HG03066 (cell line): ENCODE measurements at regions not wholly inside any gene's neighbourhood (a gene's known extent, or its start where the extent isn't known, plus 50 kb on each side); places are given as distances from the start of the nearest gene placed in this dataset.

ENCODE experiments used
- ATAC-seq: cut with Tn5 transposase; IDR thresholded peaks from one replicate; pipeline ENCODE4 v1.9.1; 2021; ENCODE audit warnings: low read depth; ENCODE audit not compliant: unreplicated experiment

- ATAC-seq: no peak
Observed at GRCh38 chr22:49592780-49593501, 234.7 kb downstream of the BRD1 start.

- no peak for ATAC-seq
Observed at GRCh38 chr22:49590851-49591445, 236.7 kb downstream of the BRD1 start.

- no peak for ATAC-seq
Observed at GRCh38 chr22:49590381-49590780, 237.3 kb downstream of the BRD1 start.

- ATAC-seq: no peak
Observed at GRCh38 chr22:49589811-49590210, 237.9 kb downstream of the BRD1 start.

- ATAC-seq: no peak
Observed at GRCh38 chr22:49589301-49589700, 238.4 kb downstream of the BRD1 start.

- ATAC-seq: no peak
Observed at GRCh38 chr22:49588739-49589138, 238.9 kb downstream of the BRD1 start.

GRCh38 chr22:49587987-49588386 lies 239.7 kb downstream of the BRD1 start:
- ATAC-seq: no peak

GRCh38 chr22:49587421-49587820 lies 240.3 kb downstream of the BRD1 start:
- ATAC-seq: no peak

- ATAC-seq: no peak
Observed at GRCh38 chr22:49586873-49587272, 240.8 kb downstream of the BRD1 start.

GRCh38 chr22:49586244-49586748 lies 241.4 kb downstream of the BRD1 start:
- ATAC-seq: no peak

GRCh38 chr22:49585461-49586243 lies 242.0 kb downstream of the BRD1 start:
- no peak for ATAC-seq

- no peak for ATAC-seq
Observed at GRCh38 chr22:49583886-49584505, 243.7 kb downstream of the BRD1 start.

GRCh38 chr22:49583341-49583740 lies 244.3 kb downstream of the BRD1 start:
- no peak for ATAC-seq

GRCh38 chr22:49582678-49583077 lies 245.0 kb downstream of the BRD1 start:
- no peak for ATAC-seq

GRCh38 chr22:49582181-49582580 lies 245.5 kb downstream of the BRD1 start:
- ATAC-seq: no peak

GRCh38 chr22:49580024-49580423 lies 247.6 kb downstream of the BRD1 start:
- no peak for ATAC-seq

- no peak for ATAC-seq
Observed at GRCh38 chr22:49577168-49578060, 250.3 kb downstream of the BRD1 start.

- no peak for ATAC-seq
Observed at GRCh38 chr22:49576241-49577141, 251.2 kb downstream of the BRD1 start.

- no peak for ATAC-seq
Observed at GRCh38 chr22:49575703-49576081, 252.0 kb downstream of the BRD1 start.
